ENCODE measurements at regions not wholly inside any gene's neighbourhood (a gene's known extent, or its start where the extent isn't known, plus 50 kb on each side); places are given as distances from the start of the nearest gene placed in this dataset.

- H3K4me3 Mint-ChIP-seq = no peak overlapping the region
- H3K9me3 Mint-ChIP-seq (ENCODE audit: low read depth) = no peaks in the 10 kb centered on the region
- DNase-seq (no peak), ATAC-seq (no peak)
- H3K27me3 Mint-ChIP-seq = no peaks in the 10 kb centered on the region
- POLR2A ChIA-PET = no interaction called here
- no peak overlapping the region for H3K27ac Mint-ChIP-seq
- H3K4me1 Mint-ChIP-seq = peaks cover 2% of the 10 kb centered on the region
- H3K36me3 Mint-ChIP-seq (ENCODE audit: low read depth) = no peaks in the 10 kb centered on the region
- intact Hi-C loops (cut with DNase I, micrococcal nuclease) = no loop called here
- CTCF ChIA-PET = no interaction called here
Measured at GRCh38 chr6:26149240-26149639, 62.0 kb downstream of the HFE start.

GRCh38 chr6:26152226-26153101 lies 65.2 kb downstream of the HFE start:
- Mint-ChIP-seq H3K36me3 (ENCODE audit: low read depth) (peaks cover 6% of the 10 kb centered on the region), H3K27me3 (no peaks in the 10 kb centered on the region), H3K4me3 (no peak overlapping the region), H3K9me3 (ENCODE audit: low read depth) (no peaks in the 10 kb centered on the region), H3K27ac (no peak overlapping the region), H3K4me1 (peaks cover 16% of the 10 kb centered on the region)
- ATAC-seq = no peak
- ChIA-PET POLR2A (interaction anchor here (0.9 to 1.0 kb wide), 2 partner anchors 28 to 31 kb away, joined by 3 to 4 read pairs; a partner anchor contains a TSS), CTCF (interaction anchor here (0.5 kb wide), 1 partner anchor 92 kb away, joined by 5 read pairs; no protein-coding TSS in a partner anchor)
- no peak for DNase-seq
- intact Hi-C loops (cut with DNase I, micrococcal nuclease) = no loop called here

DNA sequence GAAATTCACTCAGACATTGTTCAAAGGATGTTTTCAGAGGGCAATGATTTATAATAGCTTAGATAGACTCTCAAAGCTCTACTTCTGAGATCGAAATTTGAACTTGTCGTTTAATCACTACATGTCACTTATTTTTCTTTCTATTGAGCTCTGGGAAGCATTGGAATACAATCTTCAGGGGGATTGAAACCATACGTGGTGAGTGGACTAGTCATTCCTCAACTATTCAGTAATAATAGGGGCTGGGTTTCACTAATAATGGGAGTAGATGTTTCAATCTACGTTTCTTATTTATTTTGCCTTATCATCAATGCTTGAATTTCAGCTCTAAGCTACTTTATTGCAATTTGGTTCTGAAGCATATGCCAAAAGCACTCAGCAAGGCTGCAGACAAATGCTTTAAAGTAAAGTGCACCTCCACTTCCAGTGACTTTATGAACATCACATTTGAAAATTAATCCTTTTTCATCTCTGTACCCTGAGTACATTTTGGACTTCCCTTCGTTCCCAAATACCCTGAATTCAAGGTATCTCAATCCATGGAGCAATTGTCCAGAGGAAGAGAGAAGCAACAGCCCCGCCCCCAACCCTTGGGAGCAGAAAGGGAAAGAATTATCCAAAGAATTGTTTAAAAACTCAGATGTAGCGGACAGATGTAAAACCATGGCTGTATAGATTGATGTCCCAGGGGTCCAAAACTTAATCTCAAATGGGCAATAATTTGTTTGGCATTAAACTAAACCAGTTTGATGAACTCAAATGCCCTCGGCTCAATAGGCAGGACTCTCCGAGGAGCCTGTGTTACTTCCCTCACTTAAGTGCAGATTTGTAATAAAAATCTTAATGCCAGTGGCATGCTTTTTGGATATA lies 68.1 kb downstream of the HFE start:
- H3K27ac Mint-ChIP-seq = peak overlapping the region; percentile 97
- peaks cover 18% of the 10 kb centered on the region for H3K36me3 Mint-ChIP-seq (ENCODE audit: low read depth)
- H3K27me3 Mint-ChIP-seq = no peaks in the 10 kb centered on the region
- DNase-seq = peak; percentile 36
- H3K4me1 Mint-ChIP-seq = peaks cover 27% of the 10 kb centered on the region
- no peak for ATAC-seq
- intact Hi-C loops (cut with DNase I, micrococcal nuclease) = loop anchor here (5.0 kb wide), 2 partner anchors 1682 to 1712 kb away; a partner anchor contains a TSS
- no peaks in the 10 kb centered on the region for H3K9me3 Mint-ChIP-seq (ENCODE audit: low read depth)
- H3K4me3 Mint-ChIP-seq = peak overlapping the region; percentile 86
- ChIA-PET POLR2A (interaction anchor here (0.5 to 6.6 kb wide), 20 partner anchors 7 to 1022 kb away, joined by 3 to 542 read pairs (median 26); a partner anchor contains a TSS), CTCF (interaction anchor here (0.6 to 2.8 kb wide), 9 partner anchors 13 to 96 kb away, joined by 3 to 22 read pairs (median 4); a partner anchor contains a TSS)

- ChIA-PET POLR2A (interaction anchor here (0.5 to 6.6 kb wide), 32 partner anchors 8 to 1711 kb away, joined by 3 to 542 read pairs (median 16); a partner anchor contains a TSS), CTCF (interaction anchor here (0.6 to 2.8 kb wide), 7 partner anchors 20 to 78 kb away, joined by 3 to 22 read pairs (median 6); a partner anchor contains a TSS)
- Mint-ChIP-seq H3K27ac (peak overlapping the region; percentile 97), H3K4me1 (peaks cover 33% of the 10 kb centered on the region), H3K4me3 (peak overlapping the region; percentile 86), H3K27me3 (no peaks in the 10 kb centered on the region), H3K9me3 (ENCODE audit: low read depth) (no peaks in the 10 kb centered on the region), H3K36me3 (ENCODE audit: low read depth) (peaks cover 19% of the 10 kb centered on the region)
- peak; percentile 91 for DNase-seq
- ATAC-seq = peak; percentile 39
- intact Hi-C loops (cut with DNase I, micrococcal nuclease) = loop anchor here (1.0 to 5.0 kb wide), 8 partner anchors 53 to 1737 kb away; a partner anchor contains a TSS
Measured at GRCh38 chr6:26156105-26156849, 69.0 kb downstream of the HFE start.

GRCh38 chr6:26156850-26157250 lies 69.6 kb downstream of the HFE start:
- DNase-seq (peak; percentile 88), ATAC-seq (peak; percentile 10)
- H3K27ac Mint-ChIP-seq = peak overlapping the region; percentile 97
- H3K9me3 Mint-ChIP-seq (ENCODE audit: low read depth) = no peaks in the 10 kb centered on the region
- H3K4me1 Mint-ChIP-seq = peaks cover 33% of the 10 kb centered on the region
- ChIA-PET POLR2A (interaction anchor here (0.6 to 6.6 kb wide), 31 partner anchors 14 to 1710 kb away, joined by 3 to 542 read pairs (median 18); a partner anchor contains a TSS), CTCF (interaction anchor here (0.5 to 2.8 kb wide), 4 partner anchors 26 to 74 kb away, joined by 3 to 22 read pairs (median 9); a partner anchor contains a TSS)
- intact Hi-C loops (cut with DNase I, micrococcal nuclease) = loop anchor here (1.0 to 5.0 kb wide), 17 partner anchors 33 to 1736 kb away; a partner anchor contains a TSS
- H3K27me3 Mint-ChIP-seq = no peaks in the 10 kb centered on the region
- H3K4me3 Mint-ChIP-seq = peak overlapping the region; percentile 86
- H3K36me3 Mint-ChIP-seq (ENCODE audit: low read depth) = peaks cover 19% of the 10 kb centered on the region

GRCh38 chr6:26157251-26158075 lies 70.2 kb downstream of the HFE start:
- H3K27me3 Mint-ChIP-seq = no peaks in the 10 kb centered on the region
- H3K9me3 Mint-ChIP-seq (ENCODE audit: low read depth) = no peaks in the 10 kb centered on the region
- H3K27ac Mint-ChIP-seq = peak overlapping the region; percentile 97
- peaks cover 33% of the 10 kb centered on the region for H3K4me1 Mint-ChIP-seq
- POLR2A ChIA-PET = interaction anchor here (0.7 to 6.6 kb wide), 38 partner anchors 11 to 1710 kb away, joined by 3 to 542 read pairs (median 14); a partner anchor contains a TSS
- intact Hi-C loops (cut with DNase I, micrococcal nuclease) = loop anchor here (1.0 to 5.0 kb wide), 23 partner anchors 14 to 1735 kb away; a partner anchor contains a TSS
- H3K36me3 Mint-ChIP-seq (ENCODE audit: low read depth) = peaks cover 19% of the 10 kb centered on the region
- CTCF ChIA-PET = interaction anchor here (0.5 to 2.8 kb wide), 9 partner anchors 11 to 114 kb away, joined by 3 to 22 read pairs (median 4); a partner anchor contains a TSS
- peak; percentile 68 for ATAC-seq
- H3K4me3 Mint-ChIP-seq = peak overlapping the region; percentile 86
- DNase-seq = peak; percentile 82

DNA sequence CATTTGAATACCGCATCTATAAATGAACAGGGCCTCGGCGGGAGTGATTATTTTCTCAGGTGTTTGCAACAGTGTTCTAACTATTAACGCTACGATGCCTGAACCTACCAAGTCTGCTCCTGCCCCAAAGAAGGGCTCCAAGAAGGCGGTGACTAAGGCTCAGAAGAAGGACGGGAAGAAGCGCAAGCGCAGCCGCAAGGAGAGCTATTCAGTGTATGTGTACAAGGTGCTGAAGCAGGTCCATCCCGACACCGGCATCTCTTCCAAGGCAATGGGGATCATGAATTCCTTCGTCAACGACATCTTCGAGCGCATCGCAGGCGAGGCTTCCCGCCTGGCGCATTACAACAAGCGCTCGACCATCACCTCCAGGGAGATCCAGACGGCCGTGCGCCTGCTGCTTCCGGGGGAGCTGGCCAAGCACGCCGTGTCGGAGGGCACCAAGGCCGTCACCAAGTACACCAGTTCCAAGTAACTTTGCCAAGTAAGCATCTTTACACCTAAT lies 70.9 kb downstream of the HFE start:
- H3K36me3 Mint-ChIP-seq (ENCODE audit: low read depth) = peaks cover 19% of the 10 kb centered on the region
- peak overlapping the region; percentile 86 for H3K4me3 Mint-ChIP-seq
- ATAC-seq (peak; percentile 53), DNase-seq (peak; percentile 89)
- intact Hi-C loops (cut with DNase I, micrococcal nuclease) = loop anchor here (1.0 to 5.0 kb wide), 11 partner anchors 13 to 1709 kb away; a partner anchor contains a TSS
- ChIA-PET POLR2A (interaction anchor here (0.7 to 6.6 kb wide), 31 partner anchors 11 to 1679 kb away, joined by 3 to 542 read pairs (median 18); a partner anchor contains a TSS), CTCF (interaction anchor here (0.6 to 2.7 kb wide), 11 partner anchors 11 to 132 kb away, joined by 3 to 16 read pairs (median 5); a partner anchor contains a TSS)
- peaks cover 31% of the 10 kb centered on the region for H3K4me1 Mint-ChIP-seq
- no peaks in the 10 kb centered on the region for H3K9me3 Mint-ChIP-seq (ENCODE audit: low read depth)
- peak overlapping the region; percentile 97 for H3K27ac Mint-ChIP-seq
- no peaks in the 10 kb centered on the region for H3K27me3 Mint-ChIP-seq

DNA sequence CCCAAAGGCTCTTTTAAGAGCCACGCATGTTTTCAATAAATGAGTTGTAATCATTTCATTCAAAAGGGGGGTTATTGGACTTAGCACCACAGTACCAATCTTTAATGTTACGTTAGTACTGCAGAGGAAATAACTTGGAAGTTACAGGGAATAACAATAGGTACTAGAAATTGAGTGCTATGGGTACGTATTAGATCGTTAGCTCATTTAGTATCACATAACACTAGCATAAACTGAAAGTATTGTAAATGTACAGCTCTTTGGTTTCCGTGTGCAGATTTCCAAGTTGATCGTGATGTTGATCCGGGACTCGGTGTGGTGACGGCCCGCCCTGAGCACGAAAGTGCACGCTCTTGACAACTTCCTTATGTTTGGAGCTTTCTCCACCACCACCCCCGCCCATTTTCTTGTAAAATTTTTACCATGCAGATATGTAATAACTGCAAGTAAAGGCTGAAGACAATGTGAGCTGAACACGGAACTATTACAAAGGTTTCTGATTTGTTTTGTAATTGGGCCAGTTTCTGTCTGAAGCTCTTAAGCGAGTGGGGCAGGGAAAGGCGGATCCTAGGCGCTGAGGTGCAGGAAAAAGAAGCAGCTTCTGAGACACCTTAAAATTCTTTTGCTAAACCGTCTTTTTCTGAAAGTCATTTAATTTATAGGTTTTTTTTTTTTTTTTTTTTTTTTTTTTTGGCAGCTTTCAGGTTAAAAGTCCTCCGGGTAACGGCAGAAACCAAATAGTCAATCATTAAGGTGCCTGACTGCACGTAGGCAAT lies 71.5 kb downstream of the HFE start:
- CTCF ChIA-PET = interaction anchor here (0.6 to 2.7 kb wide), 14 partner anchors 10 to 133 kb away, joined by 3 to 16 read pairs (median 4); a partner anchor contains a TSS
- Mint-ChIP-seq H3K27ac (peak overlapping the region; percentile 97), H3K4me1 (peaks cover 31% of the 10 kb centered on the region), H3K36me3 (ENCODE audit: low read depth) (peaks cover 19% of the 10 kb centered on the region), H3K9me3 (ENCODE audit: low read depth) (no peaks in the 10 kb centered on the region), H3K27me3 (no peaks in the 10 kb centered on the region), H3K4me3 (peak overlapping the region; percentile 86)
- peak; percentile 1 for ATAC-seq
- peak; percentile 76 for DNase-seq
- POLR2A ChIA-PET = interaction anchor here (0.5 to 6.6 kb wide), 36 partner anchors 8 to 1678 kb away, joined by 3 to 542 read pairs (median 13); a partner anchor contains a TSS
- intact Hi-C loops (cut with DNase I, micrococcal nuclease) = loop anchor here (1.0 to 5.0 kb wide), 12 partner anchors 13 to 1709 kb away; a partner anchor contains a TSS

Measured in activated CD4-positive, alpha-beta T cell treated with anti-CD3 and anti-CD28 coated beads for 36 hours (primary cell).